ENCODE measurements at regions not wholly inside any gene's neighbourhood (a gene's known extent, or its start where the extent isn't known, plus 50 kb on each side); places are given as distances from the start of the nearest gene placed in this dataset.

GRCh38 chr7:21304808-21305375 is 123.0 kb upstream of the SP4 start:
- no peak overlapping the region for H3K4me3 ChIP-seq (ENCODE audit: control insufficient read depth, low read depth, low read length)
- DNase-seq (ENCODE audit: low read depth), result no peak
- TF ChIP-seq, protein P1, sequence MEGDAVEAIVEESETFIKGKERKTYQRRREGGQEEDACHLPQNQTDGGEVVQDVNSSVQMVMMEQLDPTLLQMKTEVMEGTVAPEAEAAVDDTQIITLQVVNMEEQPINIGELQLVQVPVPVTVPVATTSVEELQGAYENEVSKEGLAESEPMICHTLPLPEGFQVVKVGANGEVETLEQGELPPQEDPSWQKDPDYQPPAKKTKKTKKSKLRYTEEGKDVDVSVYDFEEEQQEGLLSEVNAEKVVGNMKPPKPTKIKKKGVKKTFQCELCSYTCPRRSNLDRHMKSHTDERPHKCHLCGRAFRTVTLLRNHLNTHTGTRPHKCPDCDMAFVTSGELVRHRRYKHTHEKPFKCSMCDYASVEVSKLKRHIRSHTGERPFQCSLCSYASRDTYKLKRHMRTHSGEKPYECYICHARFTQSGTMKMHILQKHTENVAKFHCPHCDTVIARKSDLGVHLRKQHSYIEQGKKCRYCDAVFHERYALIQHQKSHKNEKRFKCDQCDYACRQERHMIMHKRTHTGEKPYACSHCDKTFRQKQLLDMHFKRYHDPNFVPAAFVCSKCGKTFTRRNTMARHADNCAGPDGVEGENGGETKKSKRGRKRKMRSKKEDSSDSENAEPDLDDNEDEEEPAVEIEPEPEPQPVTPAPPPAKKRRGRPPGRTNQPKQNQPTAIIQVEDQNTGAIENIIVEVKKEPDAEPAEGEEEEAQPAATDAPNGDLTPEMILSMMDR (IDR thresholded peaks at IDR 0.05; ENCODE audit: control insufficient read depth, insufficient read depth, low read depth, low read length, missing control alignments), result no peak

- TF ChIP-seq, protein P1 (IDR thresholded peaks at IDR 0.05; ENCODE audit: control insufficient read depth, insufficient read depth, low read depth, low read length, missing control alignments), result no peak
- no peak for DNase-seq (ENCODE audit: low read depth)
- no peak overlapping the region for H3K4me3 ChIP-seq (ENCODE audit: control insufficient read depth, low read depth, low read length)
These were observed 122.2 kb upstream of the SP4 start for GRCh38 chr7:21305455-21306235.

DNA sequence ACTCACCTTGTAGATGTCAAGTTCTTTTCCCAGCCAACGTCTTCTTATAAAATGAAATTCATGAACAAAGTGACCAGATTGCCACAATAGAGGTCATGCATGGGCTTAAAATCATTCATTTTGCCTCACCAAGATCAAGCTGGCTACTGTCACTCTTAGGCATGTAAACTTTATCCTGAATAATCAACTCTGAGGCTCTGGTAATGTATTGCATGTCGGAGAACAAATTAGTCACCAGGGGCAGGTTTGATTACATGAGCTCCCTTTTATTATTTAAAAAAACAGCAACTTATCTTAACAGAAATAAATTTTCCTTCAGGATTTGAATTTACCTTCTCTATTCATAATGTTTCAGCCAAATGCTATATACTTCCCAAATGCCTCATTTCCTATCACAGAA is 112.9 kb upstream of the SP4 start:
- no peak for DNase-seq (ENCODE audit: low read depth)
- H3K4me3 ChIP-seq (ENCODE audit: control insufficient read depth, low read depth, low read length), result no peak overlapping the region
- TF ChIP-seq, protein P1 (IDR thresholded peaks at IDR 0.05; ENCODE audit: control insufficient read depth, insufficient read depth, low read depth, low read length, missing control alignments), result no peak

DNA sequence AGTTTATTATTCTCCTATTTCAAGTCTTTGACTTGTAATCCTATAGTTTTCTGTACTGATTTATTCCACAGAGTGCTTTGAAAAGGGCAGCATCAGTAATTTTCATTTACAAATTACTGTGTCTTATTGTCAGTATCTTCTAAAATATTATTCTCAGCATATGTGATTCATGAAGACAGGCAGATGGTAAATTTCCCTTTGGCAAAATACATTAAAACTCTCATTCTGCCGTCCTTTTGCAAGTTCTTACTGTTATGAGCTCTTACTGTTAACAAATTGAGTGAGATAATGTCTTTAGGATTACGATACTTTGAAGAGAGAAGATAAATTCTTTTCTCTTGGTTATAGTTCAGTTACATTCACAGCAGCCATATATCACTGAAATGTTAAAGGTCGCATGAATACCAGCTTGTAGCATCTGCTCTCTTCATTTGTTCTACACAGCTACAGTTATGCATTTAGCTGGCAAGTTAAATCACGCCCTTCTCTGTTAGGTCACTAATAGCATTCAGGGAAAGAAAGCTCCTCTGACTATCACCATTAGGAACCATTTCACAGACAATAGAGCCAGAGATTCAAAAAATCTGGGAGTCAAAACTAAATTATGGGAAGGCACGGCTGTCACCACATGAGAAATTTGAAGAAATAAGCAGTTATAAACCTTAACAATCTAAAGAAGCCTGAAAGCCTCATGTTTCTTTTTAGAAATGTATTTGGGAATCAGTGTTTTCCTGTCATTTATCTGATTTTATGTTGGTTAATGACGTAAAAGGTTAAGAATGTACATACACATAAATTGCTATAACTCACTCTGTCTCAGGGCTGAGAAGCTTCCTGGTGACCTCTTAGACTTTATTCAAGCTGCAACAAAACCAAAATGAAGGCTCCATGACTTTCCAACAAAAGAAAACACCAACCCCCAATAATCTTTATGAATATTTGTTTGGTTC is 109.6 kb upstream of the SP4 start:
- TF ChIP-seq, protein P1 (IDR thresholded peaks at IDR 0.05; ENCODE audit: control insufficient read depth, insufficient read depth, low read depth, low read length, missing control alignments), result no peak
- H3K4me3 ChIP-seq (ENCODE audit: control insufficient read depth, low read depth, low read length), result no peak overlapping the region
- no peak for DNase-seq (ENCODE audit: low read depth)

DNA sequence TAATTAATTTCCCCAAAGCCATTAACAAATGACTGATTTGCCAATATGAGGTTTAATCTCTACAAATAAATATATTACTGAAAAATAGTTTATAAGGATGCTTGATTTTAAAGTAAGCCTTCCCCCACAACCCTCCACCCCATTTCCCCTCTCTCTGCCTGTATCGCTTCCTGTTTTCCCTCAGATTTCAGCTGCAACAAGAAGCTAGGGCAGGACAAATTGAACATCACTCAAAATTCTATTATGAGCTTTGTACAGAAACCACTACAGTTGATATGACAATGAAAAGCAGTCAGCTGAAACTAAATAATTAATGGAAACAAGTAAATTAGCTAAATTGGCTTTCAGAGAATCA is 109.0 kb upstream of the SP4 start:
- DNase-seq (ENCODE audit: low read depth), result no peak
- no peak overlapping the region for H3K4me3 ChIP-seq (ENCODE audit: control insufficient read depth, low read depth, low read length)
- TF ChIP-seq, protein P1 (IDR thresholded peaks at IDR 0.05; ENCODE audit: control insufficient read depth, insufficient read depth, low read depth, low read length, missing control alignments), result no peak

GRCh38 chr7:21326241-21326640 is 101.6 kb upstream of the SP4 start:
- no peak for DNase-seq (ENCODE audit: low read depth)
- TF ChIP-seq, protein P1 (IDR thresholded peaks at IDR 0.05; ENCODE audit: control insufficient read depth, insufficient read depth, low read depth, low read length, missing control alignments), result no peak
- no peak overlapping the region for H3K4me3 ChIP-seq (ENCODE audit: control insufficient read depth, low read depth, low read length)
